NCI-H2227 (cell line): ENCODE measurements at regions not wholly inside any gene's neighbourhood (a gene's known extent, or its start where the extent isn't known, plus 50 kb on each side); places are given as distances from the start of the nearest gene placed in this dataset.
"Not testable (repeated sequence)": the region's sequence is repeated elsewhere in the genome, so short reads cannot be mapped to it uniquely, and the experiment has no call there.

Source experiments
- DNase-seq: peaks from one replicate; lab custom pipeline; 2025; ENCODE audit not compliant: unreplicated experiment; lab: John Stamatoyannopoulos, UW

DNA sequence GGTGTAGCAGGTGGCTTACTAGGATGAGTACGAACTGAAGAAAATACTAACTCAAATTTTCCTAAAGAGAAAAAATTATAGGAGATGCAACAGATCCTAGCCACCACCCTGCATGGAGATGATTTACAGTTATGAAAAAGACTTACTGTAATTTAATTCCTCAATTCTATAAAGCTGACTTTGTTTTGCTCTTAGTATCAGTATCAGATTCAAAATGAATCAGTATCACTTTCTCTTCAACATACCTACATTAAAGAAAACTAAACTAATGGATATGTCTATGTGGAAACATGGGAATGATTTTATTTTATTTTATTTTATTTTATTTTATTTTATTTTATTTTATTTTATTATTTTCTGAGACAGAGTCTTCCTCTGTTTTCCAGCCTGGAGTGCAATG, 525.8 kb downstream of the NLGN4X start:
- no peak for DNase-seq

GRCh38 chrX:5695971-5696370, 532.7 kb downstream of the NLGN4X start:
- DNase-seq, result no peak

GRCh38 chrX:5683996-5684395, 544.7 kb downstream of the NLGN4X start:
- no peak for DNase-seq

- DNase-seq, result no peak
Measured at GRCh38 chrX:5681159-5681558, 547.5 kb downstream of the NLGN4X start.

- no peak for DNase-seq
Measured at GRCh38 chrX:5674036-5674435, 554.6 kb downstream of the NLGN4X start.

DNA sequence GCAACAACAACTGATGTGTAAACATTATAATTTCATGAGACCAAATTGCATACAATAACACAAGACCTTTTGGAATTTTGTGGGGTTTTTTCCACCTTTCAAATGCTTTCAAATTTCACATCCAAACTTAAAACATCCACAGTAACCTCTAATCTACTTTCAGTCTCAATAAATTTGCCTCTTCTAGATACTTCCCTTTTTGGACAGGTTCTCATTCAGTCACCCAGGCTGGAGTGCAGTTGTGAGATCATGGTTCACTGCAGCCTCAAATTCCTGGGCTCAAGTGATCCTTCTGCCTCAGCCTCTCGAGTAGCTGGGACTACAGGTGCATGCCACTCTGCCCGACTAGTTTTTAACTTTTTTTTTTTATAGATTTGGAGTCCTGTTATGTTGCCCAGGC, 556.6 kb downstream of the NLGN4X start:
- no peak for DNase-seq

- DNase-seq, result not testable (repeated sequence)
Measured at GRCh38 chrX:5666689-5667088, 562.0 kb downstream of the NLGN4X start.

DNA sequence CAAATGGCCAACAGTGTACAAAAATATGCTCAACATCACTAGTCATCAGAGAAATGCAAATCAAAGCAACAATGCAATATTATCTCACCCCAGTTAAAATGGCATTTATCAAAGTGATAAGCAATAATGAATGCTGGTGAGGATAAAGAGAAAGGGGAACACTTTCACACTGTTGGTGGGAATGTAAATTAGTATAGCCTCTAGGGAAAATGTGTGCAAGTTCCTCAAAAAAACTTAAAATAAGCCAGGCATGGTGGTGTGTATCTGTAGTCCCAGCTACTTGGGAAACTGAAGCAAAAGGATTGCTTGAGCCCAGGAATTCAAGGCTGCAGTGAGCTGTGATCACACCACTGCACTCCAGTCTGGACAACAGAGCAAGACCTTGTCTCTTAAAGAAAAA, 572.1 kb downstream of the NLGN4X start:
- DNase-seq, result no peak

- no peak for DNase-seq
Measured at GRCh38 chrX:5650904-5651303, 577.8 kb downstream of the NLGN4X start.

DNA sequence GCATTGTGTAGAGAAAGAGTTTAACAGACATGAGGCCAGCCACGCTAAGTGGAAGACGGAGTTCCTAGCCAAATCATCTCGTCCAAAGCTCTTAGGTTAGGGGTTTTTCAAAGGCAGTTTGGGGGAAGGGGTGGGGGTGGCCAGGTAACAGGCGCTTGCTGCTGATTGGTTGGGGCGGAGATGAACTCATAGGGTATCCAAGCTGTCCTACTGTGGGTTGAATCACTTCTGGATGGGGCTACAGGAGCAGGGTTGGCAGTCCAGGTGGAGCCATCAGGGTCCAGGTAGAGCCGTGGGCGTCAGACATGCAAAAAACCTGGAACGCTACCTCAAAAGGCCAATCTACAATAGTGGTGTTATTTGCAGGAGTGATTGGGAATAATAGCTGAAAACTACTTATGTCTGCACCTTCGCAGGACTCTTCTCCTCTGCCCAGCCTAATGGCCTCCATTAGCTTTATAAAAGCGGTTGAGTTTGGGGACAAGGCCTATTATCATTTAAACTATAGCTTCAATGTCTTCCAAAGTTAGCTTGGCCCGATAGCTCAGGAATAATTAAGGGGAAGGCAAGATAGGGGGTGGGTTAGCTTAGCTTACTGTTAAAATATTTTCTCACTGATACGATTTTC, 579.6 kb downstream of the NLGN4X start:
- no peak for DNase-seq

GRCh38 chrX:5646818-5647217, 581.8 kb downstream of the NLGN4X start:
- DNase-seq, result no peak

- no peak for DNase-seq
Measured at GRCh38 chrX:5644776-5645175, 583.9 kb downstream of the NLGN4X start.

- no peak for DNase-seq
Measured at GRCh38 chrX:5640071-5640470, 588.6 kb downstream of the NLGN4X start.

DNA sequence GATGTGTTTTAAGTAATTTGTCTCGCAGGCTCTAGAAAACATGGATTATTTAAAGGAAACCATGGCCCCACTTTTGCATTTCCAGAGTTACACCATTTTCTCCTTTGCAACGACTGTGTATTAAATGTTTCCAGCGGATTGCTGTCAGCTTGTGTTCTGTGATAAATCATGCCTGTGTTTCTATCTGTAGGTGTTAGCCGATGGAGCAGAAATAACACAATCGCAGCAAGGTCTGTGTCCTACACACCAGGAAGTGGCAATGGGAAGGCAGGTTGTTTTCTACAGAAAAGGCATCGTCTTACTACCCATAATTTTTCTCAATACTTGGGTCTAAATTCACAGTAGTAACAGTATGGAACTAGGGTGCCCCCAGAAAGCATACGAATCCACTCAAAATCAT, 590.1 kb downstream of the NLGN4X start:
- DNase-seq, result no peak

GRCh38 chrX:5632887-5633286, 595.8 kb downstream of the NLGN4X start:
- no peak for DNase-seq

DNA sequence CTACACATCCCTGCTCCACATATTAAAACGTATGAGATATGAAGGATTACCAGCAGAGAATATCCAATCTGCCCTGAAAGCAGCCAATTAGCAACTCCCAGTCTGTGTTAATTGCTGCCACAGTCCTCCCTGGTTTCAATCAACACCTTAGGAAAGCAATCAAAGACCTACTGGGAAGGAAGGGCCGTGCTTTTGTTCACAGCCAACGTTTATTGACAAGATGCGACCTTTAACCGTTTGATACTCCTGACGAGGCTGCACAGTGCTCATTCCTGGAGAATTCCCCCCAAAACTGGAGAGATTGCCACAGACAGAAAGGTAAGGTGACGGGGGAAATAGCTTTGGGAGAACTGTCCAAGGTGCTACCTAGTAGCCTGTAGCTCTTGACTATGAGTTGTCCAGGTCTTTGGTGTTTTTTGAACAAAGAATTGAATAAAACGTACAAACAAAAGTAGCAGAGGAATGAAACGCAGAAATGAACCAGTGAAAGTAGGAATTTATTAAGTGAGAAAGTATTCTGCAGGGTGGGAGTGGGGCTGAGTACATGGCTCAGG, 596.5 kb downstream of the NLGN4X start:
- DNase-seq, result no peak

GRCh38 chrX:5617666-5618065, 611.0 kb downstream of the NLGN4X start:
- DNase-seq, result no peak

DNA sequence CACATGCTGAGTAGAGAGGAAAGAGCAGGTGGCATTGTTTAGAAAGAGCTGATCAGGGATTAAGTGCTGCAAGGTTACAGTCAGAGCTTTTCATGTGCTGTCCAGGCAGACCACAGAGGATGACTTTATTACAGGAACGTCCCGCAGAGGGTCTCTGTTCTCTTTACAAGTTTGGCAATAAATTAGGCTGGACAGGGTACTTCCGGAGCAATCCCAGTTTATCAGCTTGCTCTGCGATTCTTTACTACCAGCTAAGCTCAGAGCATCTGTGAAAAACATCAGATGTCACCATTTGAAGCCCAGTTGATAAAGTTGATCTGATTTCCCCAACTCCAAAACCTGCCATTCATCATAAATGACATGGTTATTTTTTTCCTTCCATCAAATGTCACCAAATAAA, 633.1 kb downstream of the NLGN4X start:
- DNase-seq, result no peak

GRCh38 chrX:5586726-5587125, 641.9 kb downstream of the NLGN4X start:
- DNase-seq, result no peak

- DNase-seq, result no peak
Measured at GRCh38 chrX:5575407-5575806, 653.3 kb downstream of the NLGN4X start.

DNA sequence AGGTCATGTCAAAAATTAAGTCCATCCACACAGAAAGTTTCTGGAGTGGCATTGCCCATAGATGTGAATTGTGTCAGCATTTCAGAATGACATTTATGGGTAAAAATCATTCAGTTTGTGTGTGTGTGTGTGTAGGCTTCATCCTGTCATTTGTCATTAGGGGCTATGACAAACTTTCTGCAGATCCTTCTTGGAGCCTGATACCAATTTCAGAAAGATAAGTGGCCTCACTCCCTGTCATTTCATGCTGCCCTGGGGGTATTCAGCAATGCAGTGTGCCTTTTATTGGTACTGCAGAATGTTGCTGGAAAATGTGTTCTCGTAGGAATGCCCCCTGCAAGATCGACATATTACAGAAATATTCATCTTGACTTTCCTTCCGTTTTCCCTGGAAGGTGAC, 659.7 kb downstream of the NLGN4X start:
- no peak for DNase-seq

GRCh38 chrX:5559386-5559785, 669.3 kb downstream of the NLGN4X start:
- DNase-seq, result no peak

DNA sequence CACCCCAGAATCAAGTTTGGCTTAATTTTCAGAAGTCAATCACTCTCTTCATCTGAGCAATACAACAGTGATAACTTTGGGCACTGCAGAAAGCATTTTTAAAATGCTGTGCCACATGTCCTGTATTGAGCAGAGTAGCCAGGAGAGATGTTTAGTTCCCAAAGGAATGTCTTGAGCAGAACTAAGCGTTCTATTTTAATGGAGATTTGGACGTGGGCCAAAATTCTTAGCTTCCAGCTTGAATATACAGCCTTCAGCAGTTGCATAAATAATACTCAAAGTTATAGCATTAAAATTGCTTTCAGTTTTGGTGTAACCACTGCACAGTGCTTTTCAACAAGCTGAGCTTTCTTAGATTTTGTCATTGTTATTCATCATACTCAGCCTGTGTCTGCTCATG, 679.2 kb downstream of the NLGN4X start:
- no peak for DNase-seq
